Lower leg skin (tissue), 4 donors: ENCODE measurements at regions not wholly inside any gene's neighbourhood (a gene's known extent, or its start where the extent isn't known, plus 50 kb on each side); places are given as distances from the start of the nearest gene placed in this dataset.
A peak's percentile ranks its signal among the peaks of the same experiment; 100 is the strongest.

Experiments
- DNase-seq, 2 donors: peaks; one replicate each; pipeline ENCODE4 v3.0.0-alpha.2; 2019; ENCODE audit warnings: low spot score in 2 of 2
- H3K4me3 ChIP-seq: fragments of 200-600 bp; sonication (generic); 2 replicates; pipeline ENCODE4 v1.5.1; 2017; ENCODE audit warnings: mild to moderate bottlenecking, low read depth; ENCODE audit not compliant: poor library complexity, severe bottlenecking
- CTCF ChIP-seq, 3 donors: fragments of 450-650 bp; IDR thresholded peaks; one replicate each; pipeline ENCODE4 v1.5.1; 2016; ENCODE audit warnings: antibody characterized with exemption in 3 of 3, mild to moderate bottlenecking in 3 of 3, moderate library complexity in 2 of 3
- POLR2A ChIP-seq, 2 donors: fragments of 450-650 bp; IDR thresholded peaks; one replicate each; pipeline ENCODE4 v1.6.1; 2016 to 2017; ENCODE audit warnings: antibody characterized with exemption in 2 of 2, mild to moderate bottlenecking in 1 of 2, moderate library complexity in 1 of 2
- WGBS, 2 donors: methylation state at CpG; one replicate each; pipeline ENCODE4 v1.1.5; 2018; 5-methylcytosine and 5-hydroxymethylcytosine counted together
- intact Hi-C: fragments of 100-400 bp; cut with DNase I; formaldehyde crosslinking; loops from one replicate; pipeline ENCODE4 v1.15.0; 2023; ENCODE audit warnings: low total_unique reads

DNA sequence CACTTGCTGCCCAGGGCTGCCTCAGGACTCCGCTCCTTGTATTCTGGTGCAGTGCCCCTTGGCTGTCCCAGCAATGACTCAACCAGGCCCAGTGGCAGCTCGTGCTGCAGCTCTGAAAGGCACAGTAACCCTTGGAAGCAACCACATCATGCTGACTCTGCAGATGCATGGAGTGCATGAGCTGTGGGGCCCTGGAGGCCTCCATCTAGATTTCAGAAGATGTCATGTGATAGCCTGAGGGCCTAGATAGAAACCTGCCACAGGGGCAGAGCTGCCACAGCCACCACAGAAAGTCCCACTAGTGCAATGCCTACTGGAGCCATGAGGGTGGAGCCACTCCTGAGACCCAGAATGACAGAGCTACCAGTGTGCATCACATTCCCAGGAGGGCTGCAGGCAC is 117.1 kb upstream of the SMAD3 start:
- intact Hi-C loops, result loop anchor here (5.0 to 10.0 kb wide), 2 partner anchors 354 to 877 kb away; partner anchors contain the start of gene SKOR1
- H3K4me3 ChIP-seq, result no peak overlapping the region
- DNase-seq, result no peak
- 38 to 47% methylated on average over 2 of the region's 2 CpGs for WGBS, 2 donors
- TF ChIP-seq POLR2A (IDR thresholded peaks at IDR 0.05) (no peak), CTCF (IDR thresholded peaks at IDR 0.05) (no peak)

- no peak overlapping the region for H3K4me3 ChIP-seq
- intact Hi-C loops, result no loop called here
- no peak for TF ChIP-seq CTCF (IDR thresholded peaks at IDR 0.05)
- no peak for TF ChIP-seq POLR2A (IDR thresholded peaks at IDR 0.05)
- DNase-seq, result no peak
Measured at GRCh38 chr15:66950114-66950513, 115.3 kb upstream of the SMAD3 start.

DNA sequence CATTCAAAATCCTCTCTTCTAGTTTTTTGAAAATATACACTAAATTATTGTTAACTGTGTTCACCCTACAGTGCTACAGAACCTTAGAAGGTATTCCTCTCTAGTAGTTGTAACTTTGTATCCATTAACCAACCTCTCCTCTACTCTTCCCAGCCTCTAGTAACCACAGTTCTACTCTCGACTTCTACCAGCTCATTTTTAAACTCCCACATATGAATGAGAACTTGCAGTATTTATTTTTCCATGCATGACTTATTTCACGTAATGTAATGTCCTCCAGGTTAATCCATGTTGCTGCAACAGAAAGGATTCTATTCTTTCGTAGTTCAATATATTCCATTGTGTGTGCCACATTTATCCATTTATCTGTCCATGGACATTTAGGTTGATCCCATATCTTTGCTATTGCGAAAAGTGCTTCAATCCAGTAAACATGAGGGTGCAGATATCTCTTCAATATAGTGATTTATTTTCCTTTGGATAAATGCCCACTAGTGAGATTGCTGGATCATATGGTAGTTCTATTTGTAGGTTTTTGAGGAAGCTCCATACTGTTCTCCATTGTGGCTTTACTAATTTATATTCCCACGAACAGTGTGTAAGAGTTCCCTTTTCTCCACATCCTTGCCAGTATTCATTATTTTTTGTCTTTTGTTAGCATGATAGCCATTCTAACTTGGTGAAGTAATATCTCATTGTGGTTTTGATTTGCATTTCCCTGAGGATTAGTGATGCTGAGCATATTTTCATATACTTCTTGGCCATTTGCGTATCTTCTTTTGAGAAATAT is 113.7 kb upstream of the SMAD3 start:
- no peak overlapping the region for H3K4me3 ChIP-seq
- no peak for DNase-seq
- TF ChIP-seq POLR2A (IDR thresholded peaks at IDR 0.05) (no peak), CTCF (IDR thresholded peaks at IDR 0.05) (no peak)
- 75 to 80% methylated on average over 6 of the region's 6 CpGs for WGBS, 2 donors
- intact Hi-C loops, result no loop called here

- intact Hi-C loops, result no loop called here
- DNase-seq, result peak in 1 of 2 donors; percentile 61
- 63 to 75% methylated on average over 6 of the region's 6 CpGs for WGBS, 2 donors
- no peak overlapping the region for H3K4me3 ChIP-seq
- no peak for TF ChIP-seq POLR2A (IDR thresholded peaks at IDR 0.05)
- TF ChIP-seq CTCF (IDR thresholded peaks at IDR 0.05), result no peak
Measured at GRCh38 chr15:66952756-66953522, 112.5 kb upstream of the SMAD3 start.

GRCh38 chr15:66953523-66954229 is 111.7 kb upstream of the SMAD3 start:
- TF ChIP-seq POLR2A (IDR thresholded peaks at IDR 0.05) (no peak), CTCF (IDR thresholded peaks at IDR 0.05) (no peak)
- H3K4me3 ChIP-seq, result no peak overlapping the region
- 87 to 91% methylated on average over 11 of the region's 11 CpGs for WGBS, 2 donors
- DNase-seq, result peak in 1 of 2 donors; percentile 75
- intact Hi-C loops, result no loop called here
